GM13977 (cell line): ENCODE measurements at regions not wholly inside any gene's neighbourhood (a gene's known extent, or its start where the extent isn't known, plus 50 kb on each side); places are given as distances from the start of the nearest gene placed in this dataset.

Experiments used
- DNase-seq: peaks from one replicate; pipeline ENCODE4 v3.0.0; 2012; ENCODE audit warnings: low spot score
- in situ Hi-C: fragments of 300-500 bp; cut with MboI; formaldehyde crosslinking; loops from one replicate; pipeline ENCODE4 v1.12.0; 2022; ENCODE audit warnings: low sequenced_read_pairs, low pct_unique_long_range_greater_than_20kb, mixed read lengths, inconsistent platforms; ENCODE audit not compliant: unreplicated experiment
- TF ChIP-seq, protein P1 (sequence below): IDR thresholded peaks from 2 replicates; pipeline ENCODE4 v1.5.1; 2012; ENCODE audit warnings: mild to moderate bottlenecking, control low read depth; ENCODE audit not compliant: insufficient read depth; ENCODE audit errors: extremely low read depth, missing control alignments

DNA sequence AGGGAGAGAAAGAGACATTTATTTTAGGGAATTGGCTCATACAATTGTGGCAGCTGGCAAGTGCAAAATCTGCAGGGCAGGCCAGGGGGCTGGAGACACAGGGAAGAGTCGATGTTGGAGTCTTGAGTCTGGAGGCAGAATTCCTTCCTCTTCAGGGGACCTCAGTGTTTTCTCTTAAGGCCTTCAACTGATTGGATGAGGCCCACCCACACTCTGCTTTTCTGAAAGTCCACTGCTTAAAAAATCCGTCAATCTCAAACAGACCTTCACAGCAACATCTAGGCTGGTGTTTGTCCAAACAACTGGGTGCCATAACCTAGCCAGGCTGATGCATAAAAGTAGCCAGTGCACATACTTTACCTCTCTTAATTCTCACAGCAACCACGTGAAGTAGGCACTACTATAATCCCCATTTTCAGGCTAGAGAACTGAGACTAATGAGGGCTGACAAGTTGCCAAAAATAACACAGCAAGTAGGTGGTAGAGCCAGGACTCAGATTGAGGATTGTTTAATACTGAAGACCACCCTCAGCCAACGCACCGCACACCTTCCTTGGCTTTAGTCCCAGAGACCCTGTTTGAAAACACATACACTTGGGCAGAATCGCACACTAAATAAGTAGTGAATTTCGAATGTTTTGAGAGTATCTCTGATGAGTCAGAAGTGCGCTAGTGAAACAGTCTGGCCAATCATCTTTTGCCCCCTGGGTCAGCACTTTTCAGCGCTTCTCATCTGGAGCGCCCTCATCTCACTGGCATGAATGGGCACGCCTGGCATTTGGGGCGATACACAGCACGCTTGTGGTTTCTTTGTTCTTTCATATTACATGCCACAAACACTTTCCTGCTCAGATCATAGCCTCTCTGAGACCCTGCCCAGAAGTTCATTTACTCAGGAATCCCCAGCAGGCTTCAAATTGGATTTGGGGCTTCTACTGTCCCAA is 591.4 kb downstream of the CCDC171 start:
- DNase-seq = no peak
- TF ChIP-seq, protein P1, sequence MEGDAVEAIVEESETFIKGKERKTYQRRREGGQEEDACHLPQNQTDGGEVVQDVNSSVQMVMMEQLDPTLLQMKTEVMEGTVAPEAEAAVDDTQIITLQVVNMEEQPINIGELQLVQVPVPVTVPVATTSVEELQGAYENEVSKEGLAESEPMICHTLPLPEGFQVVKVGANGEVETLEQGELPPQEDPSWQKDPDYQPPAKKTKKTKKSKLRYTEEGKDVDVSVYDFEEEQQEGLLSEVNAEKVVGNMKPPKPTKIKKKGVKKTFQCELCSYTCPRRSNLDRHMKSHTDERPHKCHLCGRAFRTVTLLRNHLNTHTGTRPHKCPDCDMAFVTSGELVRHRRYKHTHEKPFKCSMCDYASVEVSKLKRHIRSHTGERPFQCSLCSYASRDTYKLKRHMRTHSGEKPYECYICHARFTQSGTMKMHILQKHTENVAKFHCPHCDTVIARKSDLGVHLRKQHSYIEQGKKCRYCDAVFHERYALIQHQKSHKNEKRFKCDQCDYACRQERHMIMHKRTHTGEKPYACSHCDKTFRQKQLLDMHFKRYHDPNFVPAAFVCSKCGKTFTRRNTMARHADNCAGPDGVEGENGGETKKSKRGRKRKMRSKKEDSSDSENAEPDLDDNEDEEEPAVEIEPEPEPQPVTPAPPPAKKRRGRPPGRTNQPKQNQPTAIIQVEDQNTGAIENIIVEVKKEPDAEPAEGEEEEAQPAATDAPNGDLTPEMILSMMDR = no peak
- in situ Hi-C loops = loop anchor here (25.0 kb wide), 1 partner anchor 282 kb away; no protein-coding TSS in a partner anchor

DNA sequence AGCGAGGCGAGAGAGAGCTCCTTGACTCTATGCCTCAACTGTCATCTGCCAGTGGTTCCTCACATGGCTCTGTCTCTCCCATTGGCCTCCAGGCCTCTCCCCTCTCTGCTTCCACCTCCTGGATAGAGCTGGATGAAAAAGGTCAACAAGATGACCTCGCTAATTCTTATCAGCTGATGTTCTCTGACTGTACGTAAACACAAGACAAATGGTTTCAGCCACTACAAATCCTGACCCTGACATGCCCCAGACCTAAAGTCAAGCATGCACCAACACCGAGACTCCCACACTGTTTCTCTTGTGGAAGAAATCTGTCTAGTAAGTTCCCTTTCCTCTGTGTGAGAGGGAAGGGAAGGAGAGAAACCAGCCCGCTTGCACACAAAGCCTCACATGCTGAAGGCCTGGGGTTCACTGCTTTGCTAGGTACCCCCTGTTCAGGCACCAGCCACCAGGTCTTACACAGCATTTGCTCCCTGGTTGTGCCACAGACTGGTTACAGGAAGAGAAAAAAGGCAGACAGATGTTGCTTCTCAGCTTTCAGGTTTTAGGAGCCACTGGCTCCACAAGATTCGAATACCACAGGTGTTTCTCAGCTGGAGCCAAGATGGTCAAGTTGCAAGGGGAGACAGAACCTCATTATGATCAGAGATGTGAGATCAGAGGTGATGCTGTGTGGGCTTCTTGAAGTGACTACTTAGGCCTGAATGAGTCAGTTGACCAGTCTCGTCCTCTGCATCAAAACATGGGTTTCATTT is 592.5 kb downstream of the CCDC171 start:
- TF ChIP-seq, protein P1 = no peak
- DNase-seq = no peak
- in situ Hi-C loops = loop anchor here (25.0 kb wide), 1 partner anchor 283 kb away; no protein-coding TSS in a partner anchor

DNA sequence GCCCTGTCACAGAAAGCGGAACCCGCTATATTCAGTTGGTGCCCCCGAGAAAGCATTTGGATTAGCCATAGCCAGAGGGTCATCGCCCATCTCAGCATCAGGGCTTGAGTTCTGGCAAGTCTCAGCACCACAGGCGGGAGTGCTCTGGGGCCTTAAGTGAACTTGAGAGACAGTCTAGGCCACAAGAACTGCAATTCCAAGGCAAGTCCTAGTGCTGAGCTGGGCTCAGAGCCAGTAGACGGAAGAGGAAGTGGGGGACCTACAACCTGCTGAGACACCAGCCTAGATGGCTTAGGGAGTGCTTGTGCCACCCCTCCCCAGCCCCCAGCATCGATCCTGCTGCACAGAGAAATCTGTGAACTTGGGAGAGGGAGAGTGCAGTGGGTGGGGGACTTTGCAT is 594.9 kb downstream of the CCDC171 start:
- TF ChIP-seq, protein P1 = no peak
- in situ Hi-C loops = loop anchor here (25.0 kb wide), 1 partner anchor 285 kb away; no protein-coding TSS in a partner anchor
- DNase-seq = no peak

DNA sequence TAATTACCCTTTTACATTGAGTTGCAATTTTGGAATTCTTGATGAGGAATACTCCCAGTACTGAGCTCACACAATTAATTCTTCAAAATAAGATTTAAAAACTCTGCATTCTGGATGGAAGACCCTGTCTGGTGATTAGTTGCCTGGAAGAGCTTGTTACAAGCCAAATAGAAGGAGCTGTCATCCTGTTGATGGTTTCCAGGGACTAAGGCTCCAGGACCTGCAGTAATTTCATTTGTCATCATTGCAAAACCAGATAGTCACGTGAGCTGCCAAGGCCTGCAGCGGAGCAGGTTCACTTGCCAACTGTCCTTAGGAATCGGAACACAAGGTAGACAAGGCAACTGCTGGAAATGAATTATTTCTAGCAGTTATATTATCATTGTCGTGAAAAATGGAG is 597.7 kb downstream of the CCDC171 start:
- no peak for DNase-seq
- TF ChIP-seq, protein P1 = no peak
- in situ Hi-C loops = no loop called here

GRCh38 chr9:16150938-16151650 is 598.3 kb downstream of the CCDC171 start:
- TF ChIP-seq, protein P1 = no peak
- no peak for DNase-seq
- in situ Hi-C loops = no loop called here
